Keratinocyte (primary cell): ENCODE measurements at regions not wholly inside any gene's neighbourhood (a gene's known extent, or its start where the extent isn't known, plus 50 kb on each side); places are given as distances from the start of the nearest gene placed in this dataset.

Source experiments
- DNase-seq: peaks from one replicate; pipeline ENCODE4 v3.0.0-alpha.2; 2011; ENCODE audit warnings: low read depth, missing footprints, low spot score
- FAIRE-seq: peaks from 2 replicates; lab custom pipeline; 2011; peaks lifted over from hg19 to GRCh38; lab: Jason Lieb, UNC
- H2AFZ ChIP-seq: 2 replicates; pipeline ENCODE4 v1.6.0; 2012; ENCODE audit warnings: low read length, control low read depth, inconsistent platforms; ENCODE audit not compliant: control insufficient read depth
- H3K27ac ChIP-seq: 2 replicates; pipeline ENCODE4 v1.5.1; 2011; ENCODE audit warnings: low read length; ENCODE audit not compliant: control insufficient read depth, insufficient read depth
- H3K27me3 ChIP-seq: 3 replicates; pipeline ENCODE4 v1.6.0; 2011; ENCODE audit warnings: low read length; ENCODE audit not compliant: control insufficient read depth, insufficient read depth; ENCODE audit errors: extremely low read depth
- H3K36me3 ChIP-seq, 2 experiments: 2 replicates in 1 of 2; 3 replicates in 1 of 2; pipeline ENCODE4 v1.5.1; 2011; ENCODE audit warnings: low read length in 2 of 2, mild to moderate bottlenecking in 1 of 2; ENCODE audit not compliant: control insufficient read depth in 2 of 2, insufficient read depth in 2 of 2; ENCODE audit errors: extremely low read depth in 1 of 2
- H3K4me1 ChIP-seq: 3 replicates; pipeline ENCODE4 v1.5.1; 2011; ENCODE audit warnings: low read length; ENCODE audit not compliant: control insufficient read depth, insufficient read depth; ENCODE audit errors: extremely low read depth
- H3K4me2 ChIP-seq: 3 replicates; pipeline ENCODE4 v1.6.0; 2011; ENCODE audit warnings: low read depth, low read length; ENCODE audit not compliant: control insufficient read depth, insufficient read depth; ENCODE audit errors: extremely low read depth
- H3K4me3 ChIP-seq, 3 experiments: fragments of 200-600 bp in 1 of 3; sonication (generic) in 1 of 3; 2 replicates in 2 of 3; 3 replicates in 1 of 3; pipeline ENCODE4 v1.5.1; 2011 to 2016; ENCODE audit warnings: low read length in 3 of 3, mild to moderate bottlenecking in 3 of 3, control low read depth in 2 of 3, inconsistent platforms in 1 of 3, low read depth in 1 of 3, mixed read lengths in 1 of 3, mixed run types in 1 of 3, moderate library complexity in 1 of 3; ENCODE audit not compliant: control insufficient read depth in 2 of 3, insufficient read depth in 2 of 3; ENCODE audit errors: extremely low read depth in 1 of 3
- H3K79me2 ChIP-seq: 2 replicates; pipeline ENCODE4 v1.6.0; 2012; ENCODE audit warnings: low read length; ENCODE audit not compliant: control insufficient read depth, insufficient read depth
- H3K9ac ChIP-seq: 3 replicates; pipeline ENCODE4 v1.6.0; 2011; ENCODE audit warnings: low read length; ENCODE audit not compliant: control insufficient read depth, insufficient read depth; ENCODE audit errors: extremely low read depth
- H3K9me1 ChIP-seq: 3 replicates; pipeline ENCODE4 v1.6.0; 2011; ENCODE audit warnings: low read length; ENCODE audit not compliant: control insufficient read depth, insufficient read depth; ENCODE audit errors: extremely low read depth
- H3K9me3 ChIP-seq: 2 replicates; pipeline ENCODE4 v1.5.1; 2012; ENCODE audit warnings: low read depth, low read length; ENCODE audit not compliant: control insufficient read depth
- H4K20me1 ChIP-seq: 3 replicates; pipeline ENCODE4 v1.6.0; 2011; ENCODE audit warnings: low read length; ENCODE audit not compliant: control insufficient read depth, insufficient read depth; ENCODE audit errors: extremely low read depth
- CTCF ChIP-seq, 3 experiments: IDR thresholded peaks in 1 of 3; conservative IDR thresholded peaks in 1 of 3; optimal IDR thresholded peaks in 1 of 3; 2 replicates in 2 of 3; 3 replicates in 1 of 3; pipeline versions ENCODE3 to v1.5.1; 2011; ENCODE audit warnings: low read length in 3 of 3, mild to moderate bottlenecking in 3 of 3, moderate library complexity in 2 of 3, control low read depth in 1 of 3, inconsistent platforms in 1 of 3; ENCODE audit not compliant: insufficient read depth in 2 of 3; ENCODE audit errors: extremely low read depth in 1 of 3
- EZH2 ChIP-seq: IDR thresholded peaks from one replicate; pipeline ENCODE4 v1.6.1; 2012; ENCODE audit warnings: inconsistent platforms, mild to moderate bottlenecking, low read length, moderate library complexity
- dilution Hi-C: fragments of 300-500 bp; cut with MboI; formaldehyde crosslinking; loops from one replicate; pipeline ENCODE4 v1.7.0; 2020; ENCODE audit warnings: low sequenced_read_pairs; ENCODE audit not compliant: extremely low pct_ligation_motif_present

GRCh38 chr13:48167866-48168265 is 65.1 kb upstream of the ITM2B start:
- H3K27ac ChIP-seq = no peak overlapping the region
- no peaks in the 10 kb centered on the region for H3K36me3 ChIP-seq
- DNase-seq (no peak), FAIRE-seq (no peak)
- H2AFZ ChIP-seq = no peak overlapping the region
- dilution Hi-C loops = no loop called here
- no peak overlapping the region for H3K4me3 ChIP-seq
- no peak for TF ChIP-seq EZH2
- no peak for TF ChIP-seq CTCF (optimal IDR thresholded peaks at IDR 0.05 in 1 of 3, IDR thresholded peaks at IDR 0.05 in 1 of 3, conservative IDR thresholded peaks at IDR 0.05 in 1 of 3; ENCODE audit: extremely low read depth in 1 of 3, insufficient read depth in 2 of 3, low read length in 3 of 3)
- no peaks in the 10 kb centered on the region for H3K27me3 ChIP-seq
- no peak overlapping the region for H3K9ac ChIP-seq
- no peaks in the 10 kb centered on the region for H4K20me1 ChIP-seq
- H3K4me1 ChIP-seq = peaks cover 7% of the 10 kb centered on the region
- no peaks in the 10 kb centered on the region for H3K9me3 ChIP-seq
- H3K79me2 ChIP-seq = no peaks in the 10 kb centered on the region
- no peak overlapping the region for H3K4me2 ChIP-seq
- H3K9me1 ChIP-seq = no peaks in the 10 kb centered on the region

- Histone ChIP-seq H3K36me3 (no peaks in the 10 kb centered on the region), H4K20me1 (no peaks in the 10 kb centered on the region), H3K27ac (no peak overlapping the region), H3K4me3 (no peak overlapping the region), H2AFZ (no peak overlapping the region), H3K79me2 (no peaks in the 10 kb centered on the region), H3K4me2 (no peak overlapping the region), H3K9ac (no peak overlapping the region), H3K27me3 (no peaks in the 10 kb centered on the region), H3K9me3 (no peaks in the 10 kb centered on the region), H3K4me1 (peaks cover 15% of the 10 kb centered on the region), H3K9me1 (no peaks in the 10 kb centered on the region)
- DNase-seq = no peak
- dilution Hi-C loops = no loop called here
- TF ChIP-seq CTCF (optimal IDR thresholded peaks at IDR 0.05 in 1 of 3, IDR thresholded peaks at IDR 0.05 in 1 of 3, conservative IDR thresholded peaks at IDR 0.05 in 1 of 3; ENCODE audit: extremely low read depth in 1 of 3, insufficient read depth in 2 of 3, low read length in 3 of 3) (no peak), EZH2 (no peak)
- no peak for FAIRE-seq
These were observed 67.3 kb upstream of the ITM2B start for GRCh38 chr13:48165727-48166126.
